Hematopoietic multipotent progenitor cell treated with erythropoietin and hydrocortisone succinate and interleukin-3 and kit ligand, for 4 days (in vitro differentiated cells): ENCODE measurements at regions not wholly inside any gene's neighbourhood (a gene's known extent, or its start where the extent isn't known, plus 50 kb on each side); places are given as distances from the start of the nearest gene placed in this dataset.

Experiments used
- DNase-seq: peaks from one replicate; pipeline ENCODE4 v3.0.0-alpha.2; 2015

DNA sequence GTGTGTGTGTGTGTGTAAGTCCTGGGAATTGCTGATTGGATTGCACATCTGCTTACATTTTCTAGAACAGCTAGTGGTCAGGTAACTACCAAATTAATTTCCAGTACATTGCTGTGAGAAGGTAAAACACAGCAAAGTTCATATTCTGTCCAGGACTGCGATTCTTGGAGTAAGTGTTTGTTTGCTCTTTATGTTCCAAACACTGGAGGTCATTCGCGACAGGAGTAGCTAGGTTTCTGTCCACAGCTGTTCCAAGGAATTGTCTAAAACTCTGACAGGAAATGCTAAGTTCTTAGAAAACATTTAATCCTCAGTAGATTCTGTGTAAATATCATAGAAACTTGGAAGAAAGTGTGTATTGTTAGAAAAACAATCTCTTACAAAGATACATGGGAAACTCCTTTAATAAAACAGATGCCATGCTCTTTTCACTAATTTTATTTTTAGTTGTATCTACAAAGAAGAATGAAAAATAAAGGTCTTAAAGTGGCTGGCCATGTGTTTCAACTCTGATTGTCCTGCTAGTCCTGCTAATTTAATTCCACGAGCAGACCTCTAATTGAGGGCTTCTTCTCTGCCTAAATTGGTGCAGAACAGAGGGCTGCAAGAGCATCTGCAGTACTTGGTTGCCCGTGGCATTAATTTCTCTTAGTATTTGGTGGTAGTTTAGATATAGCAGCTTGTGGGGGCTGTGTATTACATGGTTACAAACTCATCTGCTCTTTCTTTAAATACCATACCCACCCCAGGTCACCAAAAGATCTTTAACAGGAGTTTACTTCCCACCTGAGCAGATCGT is 464.5 kb downstream of the RASEF start:
- no peak for DNase-seq

DNA sequence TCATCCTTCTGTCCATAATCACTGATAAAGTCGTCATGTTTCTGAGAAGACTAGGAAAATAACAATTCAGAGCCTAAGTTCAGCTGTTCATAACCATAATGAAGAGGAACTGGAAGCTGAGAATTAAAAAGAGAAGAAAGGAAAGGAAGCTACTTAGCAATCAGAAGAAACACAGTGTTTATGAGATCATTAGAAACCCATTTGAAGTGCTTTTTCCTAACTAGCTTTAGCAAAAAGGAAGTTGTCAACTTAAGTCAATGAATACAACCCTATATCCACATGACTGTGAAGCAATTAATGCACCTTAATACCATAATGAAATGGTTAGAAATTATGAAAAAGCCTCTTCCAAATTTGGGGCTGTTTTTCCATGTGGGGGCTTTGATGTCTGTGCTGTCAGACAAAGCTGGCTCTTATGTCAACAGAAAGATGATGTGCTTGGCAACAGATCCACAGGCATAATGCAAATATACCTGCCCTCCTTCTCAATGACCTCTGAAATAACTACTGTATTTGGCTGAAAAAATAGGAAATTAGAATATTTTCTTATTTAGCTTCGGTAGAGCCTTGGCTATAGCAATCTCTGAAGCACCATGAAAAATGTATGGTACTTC is 463.5 kb downstream of the RASEF start:
- DNase-seq = no peak

DNA sequence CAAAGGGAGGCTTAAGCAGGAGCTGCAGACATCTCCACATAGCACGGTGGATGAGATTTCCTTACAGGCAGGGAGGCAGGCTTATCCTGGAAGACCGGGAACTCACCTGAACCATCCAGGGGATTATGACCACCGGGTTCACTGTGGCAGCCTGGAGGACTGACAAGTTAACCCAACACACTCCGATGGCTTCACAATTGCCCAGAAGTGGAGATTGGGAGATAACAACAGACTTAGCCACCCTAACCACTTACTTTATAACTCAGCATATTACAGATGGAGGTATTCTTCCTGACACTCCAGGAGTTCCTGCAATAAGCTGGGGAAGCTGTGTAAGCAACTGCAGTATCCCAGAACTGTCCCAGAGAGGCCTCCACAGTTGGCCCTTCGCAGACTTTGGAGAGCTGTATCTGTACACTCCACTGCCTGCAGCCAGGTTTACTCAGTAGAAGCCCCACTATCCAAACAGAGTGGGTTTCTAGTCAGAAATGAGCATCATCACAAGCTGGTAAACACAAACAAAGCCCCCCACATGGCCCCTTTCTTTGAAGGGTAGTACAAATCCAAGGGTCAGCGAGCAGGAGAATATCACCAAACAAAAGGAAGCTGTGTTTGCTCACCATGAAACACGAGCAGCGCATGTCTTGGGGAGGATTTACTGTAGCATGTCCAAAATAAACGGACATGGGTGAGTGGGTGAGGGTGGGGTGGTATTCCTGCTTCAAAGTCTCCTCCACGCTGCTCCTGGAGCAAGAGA is 462.2 kb downstream of the RASEF start:
- no peak for DNase-seq

DNA sequence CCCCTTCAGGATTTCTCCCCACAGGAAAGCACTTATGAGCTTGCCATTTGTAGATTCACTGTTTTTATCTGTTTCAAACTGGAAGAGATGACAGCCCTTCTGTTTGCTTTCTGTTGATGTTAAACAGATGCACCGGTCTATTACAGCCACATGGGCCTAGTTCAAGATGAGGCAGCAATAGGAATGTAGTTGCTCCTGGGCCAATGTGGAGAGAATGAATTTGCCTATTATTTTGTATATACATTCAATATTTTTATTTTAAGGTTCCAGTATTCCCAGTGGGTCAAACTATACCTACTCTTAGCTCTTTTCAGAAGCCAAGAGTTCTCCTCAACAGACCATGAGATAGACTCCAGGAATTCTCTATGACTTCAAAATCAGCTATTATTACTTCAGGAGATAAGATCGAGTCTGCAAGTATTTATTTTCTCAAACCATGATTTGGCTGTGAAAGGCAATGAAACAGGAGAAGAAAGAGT is 461.6 kb downstream of the RASEF start:
- DNase-seq = no peak

DNA sequence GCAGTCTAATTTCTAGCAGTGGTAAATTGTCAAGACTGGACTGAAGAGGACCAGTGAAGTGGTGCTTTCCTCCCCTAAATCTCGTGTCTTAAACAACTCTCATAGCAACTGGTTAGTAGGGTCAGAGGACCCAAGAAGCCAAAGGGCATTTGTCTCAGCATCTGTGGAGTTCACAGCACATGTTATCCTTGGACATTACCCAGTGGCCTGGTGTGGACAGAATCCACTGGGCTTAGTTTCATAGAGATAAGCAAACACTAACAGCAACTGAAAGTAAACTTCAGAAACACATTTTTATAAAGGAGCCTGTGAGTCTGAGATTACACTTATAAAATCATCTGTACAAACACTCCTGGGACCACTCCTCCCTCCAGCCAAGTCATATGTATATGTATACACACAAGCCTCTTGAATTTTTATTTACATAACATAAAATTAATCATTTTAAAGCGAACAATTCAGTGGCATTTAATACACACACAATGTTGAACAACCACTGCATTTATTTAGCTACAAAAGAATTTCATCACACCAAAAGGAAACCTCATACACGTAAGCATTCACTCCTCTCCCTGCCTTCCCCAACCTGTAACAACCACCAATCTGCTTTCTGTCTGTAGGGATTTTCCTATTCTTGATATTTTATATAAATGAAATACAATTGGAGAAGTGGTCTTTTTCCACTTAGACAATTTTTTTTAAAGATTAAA is 457.8 kb downstream of the RASEF start:
- no peak for DNase-seq

DNA sequence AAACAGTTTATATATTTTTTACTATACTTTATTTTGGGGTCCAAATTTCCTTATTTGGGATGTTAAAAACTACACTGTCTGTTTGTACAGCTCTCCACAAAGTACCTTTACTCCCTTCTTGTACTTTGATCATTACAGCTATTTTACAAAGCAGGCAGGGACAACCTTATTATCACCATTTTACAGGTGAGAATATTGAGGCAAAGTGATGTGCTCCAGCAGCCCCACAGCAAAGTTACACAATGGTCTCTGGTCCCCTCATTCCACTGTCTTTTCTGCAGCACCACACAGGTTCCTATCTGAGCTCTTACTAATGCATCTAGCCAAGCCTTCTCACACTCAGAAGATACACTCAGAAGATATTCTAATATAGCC is 457.3 kb downstream of the RASEF start:
- no peak for DNase-seq

DNA sequence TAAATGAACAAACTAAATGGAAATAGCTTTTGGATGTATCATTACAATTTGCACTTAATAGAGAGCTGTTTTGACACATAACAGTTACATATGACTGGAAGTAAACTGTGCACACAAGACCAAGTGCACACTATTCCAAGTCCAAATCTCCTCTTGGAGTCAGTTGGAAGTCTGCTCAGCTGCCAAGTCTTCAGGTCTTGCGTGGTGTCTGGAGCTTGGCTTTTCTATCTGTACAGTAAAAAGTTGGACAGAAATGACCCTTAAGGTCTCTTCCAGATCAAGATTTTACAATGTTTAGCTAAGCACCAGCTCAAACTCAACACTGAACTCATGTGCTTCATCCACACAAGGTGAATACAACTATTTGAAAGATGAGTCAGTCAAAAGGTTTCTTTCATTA is 456.9 kb downstream of the RASEF start:
- no peak for DNase-seq

DNA sequence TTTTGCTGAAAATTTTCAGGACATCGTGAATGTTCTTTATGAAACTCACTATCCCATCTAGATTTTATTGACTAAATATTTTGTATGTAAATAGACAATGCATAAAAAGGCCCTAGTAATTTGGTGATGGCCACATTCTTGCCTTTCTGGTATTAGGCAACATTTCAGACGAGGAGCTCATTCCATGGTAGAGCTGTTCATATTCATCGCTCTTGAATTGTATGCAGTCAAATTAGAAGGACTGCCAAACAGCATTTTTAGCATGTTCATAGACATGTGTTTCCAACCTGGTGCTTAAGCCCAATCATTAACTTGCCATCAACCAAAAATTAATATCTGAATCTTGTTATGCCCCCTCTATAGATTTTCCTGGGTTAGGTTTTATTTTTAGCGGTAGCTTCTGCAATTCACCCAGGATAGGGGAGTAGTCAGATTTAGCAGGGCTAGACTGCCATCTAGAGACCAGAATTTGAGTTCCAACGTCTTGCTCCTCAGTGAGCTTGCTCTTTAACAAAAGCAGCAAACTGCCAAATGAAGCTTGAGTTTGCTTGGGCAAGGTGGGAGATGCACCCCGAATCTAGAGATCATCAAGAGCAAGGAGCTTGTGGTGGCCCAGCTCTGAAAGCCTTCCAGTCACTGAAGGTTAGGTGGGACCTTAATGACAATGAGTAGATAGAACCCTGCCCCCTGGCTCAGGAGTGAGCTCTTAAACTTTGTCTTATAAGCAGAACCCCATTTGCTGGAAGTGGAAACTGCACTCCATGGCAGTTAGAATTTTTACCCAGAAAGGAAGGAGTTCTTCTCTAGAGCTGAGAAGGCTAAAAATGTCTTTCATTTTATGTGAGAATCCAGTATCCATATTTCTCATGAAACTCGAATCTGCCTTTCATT is 456.2 kb downstream of the RASEF start:
- peak; percentile 64 for DNase-seq

DNA sequence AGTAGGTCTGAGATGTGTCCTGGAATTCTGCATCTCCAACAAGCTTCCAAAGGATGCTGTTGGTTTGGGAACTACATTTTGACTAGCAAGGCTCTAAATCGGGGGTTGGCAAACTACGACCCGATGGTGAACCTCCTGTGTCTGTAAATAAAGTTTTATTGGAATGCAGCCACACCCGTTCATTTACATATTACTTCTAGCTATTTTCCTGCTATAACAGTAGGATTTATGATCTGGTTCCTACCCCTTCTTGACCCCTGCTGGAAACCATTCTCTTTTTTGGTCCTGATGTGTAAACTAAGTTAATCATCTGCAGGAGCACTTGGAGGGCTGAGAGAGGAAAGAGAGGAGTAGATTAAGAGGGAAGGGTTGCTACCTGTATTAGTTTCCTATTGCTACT is 454.5 kb downstream of the RASEF start:
- DNase-seq = no peak

DNA sequence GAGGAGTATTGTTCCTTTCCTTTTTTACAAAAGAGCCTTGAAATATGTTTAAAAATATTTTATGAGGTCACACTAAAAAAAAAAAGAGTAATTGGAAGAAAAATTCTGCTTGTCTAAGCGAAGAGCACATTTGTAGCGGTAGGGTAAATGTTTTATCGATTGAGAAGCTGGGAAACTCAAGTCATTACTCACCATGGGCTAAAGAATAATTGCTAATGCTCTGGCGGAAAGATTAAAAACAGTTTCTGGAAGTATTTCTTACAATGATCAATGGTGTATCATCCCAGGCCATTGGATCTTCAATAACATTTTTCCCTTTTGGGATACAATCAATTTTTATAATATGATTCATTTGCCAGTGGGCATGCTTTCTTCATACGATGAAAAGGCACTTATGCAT is 450.0 kb downstream of the RASEF start:
- no peak for DNase-seq

DNA sequence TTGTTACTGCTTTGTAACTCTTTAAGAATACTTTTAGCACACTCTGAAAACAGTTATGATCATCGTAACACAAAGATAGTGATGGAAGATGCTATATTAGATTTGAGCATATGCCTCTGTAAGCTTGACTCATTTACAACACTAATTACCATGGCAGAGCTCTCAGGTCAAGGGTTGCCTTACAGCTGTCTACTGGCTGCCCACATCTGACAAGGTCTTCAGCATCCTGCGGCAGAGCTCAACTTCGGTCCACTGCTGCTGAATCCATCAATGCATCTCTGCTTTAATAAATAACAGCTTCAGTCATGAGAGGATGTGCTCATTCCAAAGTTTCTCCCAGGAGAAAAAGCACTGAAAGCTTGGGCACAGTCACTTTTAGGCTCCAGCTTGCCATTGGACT is 449.4 kb downstream of the RASEF start:
- no peak for DNase-seq

DNA sequence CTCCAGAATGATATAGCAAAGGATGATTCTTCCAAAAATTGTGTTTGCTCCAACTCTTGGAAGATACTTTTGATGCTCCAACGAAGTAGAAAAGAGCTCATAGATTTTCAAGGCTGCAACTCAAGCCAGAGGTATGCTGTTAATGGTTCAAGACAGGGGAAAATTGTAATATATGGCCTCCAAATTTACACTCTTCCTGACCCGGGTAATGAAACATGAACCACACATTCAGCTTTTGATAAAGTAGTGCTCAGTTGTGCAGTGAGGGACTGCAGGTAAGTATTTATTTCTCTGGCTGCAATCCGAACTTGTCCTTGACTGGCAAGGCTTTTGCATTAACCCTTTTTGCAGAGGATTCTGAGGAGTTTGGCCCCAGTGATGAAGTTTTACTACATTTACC is 446.4 kb downstream of the RASEF start:
- no peak for DNase-seq

DNA sequence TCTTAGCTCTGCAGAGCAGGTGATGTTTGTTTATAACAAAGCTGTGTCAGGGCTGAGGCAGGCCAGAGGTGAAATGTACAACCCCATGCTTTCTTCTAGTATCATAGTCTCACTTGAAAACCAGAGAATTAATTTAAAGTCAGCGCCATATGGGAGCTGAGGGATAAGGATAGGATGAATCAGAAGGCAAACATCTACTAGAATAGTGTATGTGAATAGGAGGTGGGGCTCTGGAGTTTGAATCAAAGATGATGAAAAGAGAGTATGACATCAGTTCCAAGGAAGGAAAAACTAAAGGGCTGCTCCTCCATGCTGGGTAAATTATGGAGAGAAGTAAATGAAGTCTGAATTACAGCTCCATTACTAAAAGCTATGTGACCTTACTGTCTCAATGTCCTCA is 441.5 kb downstream of the RASEF start:
- DNase-seq = no peak

DNA sequence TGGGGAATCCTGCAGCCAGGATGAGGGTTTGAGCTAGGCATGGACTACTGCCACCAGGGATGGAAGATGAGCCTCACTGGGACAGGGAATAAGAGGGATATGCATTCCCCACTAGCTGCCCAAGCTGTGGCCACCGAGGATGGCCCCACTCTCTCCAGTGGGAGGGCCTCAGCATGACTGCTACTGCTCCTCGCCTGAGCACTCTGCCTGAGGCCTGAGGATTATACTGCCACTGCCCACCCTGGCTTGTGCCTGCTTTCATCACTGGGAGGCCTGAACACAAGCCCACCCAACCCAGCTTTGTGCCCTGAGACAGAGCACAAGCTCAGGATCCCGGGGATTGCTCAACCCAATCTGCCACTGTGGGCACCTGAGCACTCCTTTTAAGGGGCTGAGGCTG is 425.6 kb downstream of the RASEF start:
- no peak for DNase-seq

DNA sequence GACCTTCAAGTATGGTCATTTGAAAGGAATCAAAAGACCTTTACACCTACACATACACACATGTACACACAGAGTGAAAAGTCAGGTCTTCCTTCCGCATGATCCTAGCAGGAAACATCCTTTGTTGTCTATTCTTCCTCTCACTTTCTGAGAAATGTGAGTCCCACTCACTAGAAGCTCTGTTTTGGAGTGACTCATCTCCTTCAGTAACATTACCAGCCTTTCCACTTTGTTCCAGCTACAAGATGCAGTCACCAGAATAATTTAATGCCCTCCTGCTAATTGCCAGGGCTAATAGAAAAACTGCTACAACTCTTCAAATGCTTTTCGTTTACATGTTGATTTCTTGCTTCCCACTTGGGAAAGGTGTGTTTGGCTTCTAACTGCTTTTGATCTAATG is 417.3 kb downstream of the RASEF start:
- DNase-seq = no peak

DNA sequence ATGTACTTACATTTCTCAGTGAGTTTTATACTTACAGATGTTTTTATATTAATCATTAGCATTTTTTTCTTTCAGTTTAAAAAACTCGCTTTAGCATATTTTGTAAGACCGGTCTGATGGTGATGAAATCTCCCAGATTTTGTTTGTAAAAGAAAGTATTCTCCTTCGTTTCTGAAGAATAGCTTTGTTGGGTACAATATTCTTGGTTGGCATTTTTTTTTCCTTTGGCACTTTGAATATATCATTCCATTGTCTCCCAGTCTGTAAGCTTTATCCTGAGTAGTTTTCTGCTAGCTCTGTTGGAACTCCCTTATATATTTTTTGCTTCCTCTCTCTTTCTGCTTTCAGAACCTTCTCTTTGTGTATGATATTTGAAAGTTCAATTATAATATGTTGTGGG is 412.6 kb downstream of the RASEF start:
- DNase-seq = no peak

DNA sequence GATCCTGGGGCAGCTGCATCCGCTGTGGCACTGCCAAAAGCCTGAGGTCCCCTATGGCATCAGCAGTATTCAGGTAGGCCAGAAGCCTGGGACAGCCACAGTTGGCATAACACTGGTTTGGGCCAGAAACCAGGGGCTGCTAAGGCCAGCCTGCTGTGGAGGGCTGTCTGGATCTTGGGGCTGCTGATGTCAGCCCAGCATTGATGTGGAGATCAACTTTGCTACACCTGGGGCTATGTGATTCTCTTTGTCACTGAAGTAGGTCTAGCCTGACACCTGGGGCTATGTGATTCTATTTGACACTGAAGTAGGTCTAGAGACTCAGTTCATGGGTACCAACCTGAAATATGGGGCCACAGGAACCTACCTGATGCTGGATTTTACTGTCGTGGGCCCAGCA is 411.5 kb downstream of the RASEF start:
- DNase-seq = no peak

DNA sequence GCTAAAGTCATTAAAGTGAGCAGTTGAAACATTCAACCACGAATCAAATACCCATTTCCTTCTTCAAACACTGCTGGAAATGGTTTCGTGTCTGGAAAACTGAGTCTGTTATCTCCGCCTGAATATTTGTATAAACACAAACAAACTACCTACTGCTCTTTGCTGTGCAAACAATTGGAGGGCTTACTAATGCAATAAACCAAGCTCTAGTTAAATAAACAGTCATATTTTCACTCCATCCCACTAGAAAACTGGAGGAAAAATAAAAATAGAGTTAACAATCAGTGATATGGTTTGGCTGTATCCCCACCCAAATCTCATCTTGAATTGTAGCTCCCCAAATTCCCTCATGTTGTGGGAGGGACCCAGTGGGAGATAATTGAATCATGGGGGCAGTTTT is 397.6 kb downstream of the RASEF start:
- no peak for DNase-seq

DNA sequence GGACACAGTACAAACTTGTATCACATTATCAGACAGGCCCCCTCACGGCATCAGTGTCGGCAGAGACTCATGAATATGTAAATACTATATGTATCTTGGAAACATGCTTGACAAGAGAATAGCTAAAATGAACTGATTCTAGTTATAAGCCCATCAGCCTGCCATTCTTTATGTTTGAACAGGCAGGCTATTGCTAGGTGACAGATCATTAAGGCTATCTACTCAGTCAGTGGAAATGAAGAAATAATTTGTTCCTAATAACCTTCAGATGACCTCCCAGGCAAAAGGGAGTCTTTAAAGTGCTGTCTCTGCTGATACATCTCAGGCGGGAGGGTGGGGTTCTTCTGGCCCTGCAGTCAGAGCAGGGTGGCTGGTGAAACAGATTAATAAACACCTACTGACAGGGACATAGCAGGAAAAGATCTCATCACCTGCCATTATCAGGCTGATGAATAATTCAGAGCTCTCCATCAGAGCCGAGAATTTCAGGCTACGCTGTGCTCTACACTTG is 394.2 kb downstream of the RASEF start:
- no peak for DNase-seq

DNA sequence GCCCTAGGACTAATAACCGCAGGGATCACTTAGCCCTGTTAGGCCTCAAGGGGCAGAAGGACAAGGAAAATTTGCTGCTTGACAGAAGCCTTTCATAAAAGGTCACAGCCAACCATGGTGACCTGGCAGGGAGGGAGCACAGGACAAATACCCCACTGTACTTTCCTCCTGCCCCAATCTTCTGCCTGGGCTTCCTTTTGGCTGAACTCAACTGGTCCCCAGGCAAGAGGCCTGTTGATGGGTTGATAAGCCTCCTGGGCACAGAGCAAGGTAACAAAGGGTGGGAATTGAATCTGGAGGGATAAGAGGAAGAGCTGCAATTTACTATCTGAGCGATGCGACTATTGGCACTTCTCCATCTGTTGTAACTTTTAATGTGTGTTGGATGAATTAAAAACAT is 392.9 kb downstream of the RASEF start:
- DNase-seq = no peak

DNA sequence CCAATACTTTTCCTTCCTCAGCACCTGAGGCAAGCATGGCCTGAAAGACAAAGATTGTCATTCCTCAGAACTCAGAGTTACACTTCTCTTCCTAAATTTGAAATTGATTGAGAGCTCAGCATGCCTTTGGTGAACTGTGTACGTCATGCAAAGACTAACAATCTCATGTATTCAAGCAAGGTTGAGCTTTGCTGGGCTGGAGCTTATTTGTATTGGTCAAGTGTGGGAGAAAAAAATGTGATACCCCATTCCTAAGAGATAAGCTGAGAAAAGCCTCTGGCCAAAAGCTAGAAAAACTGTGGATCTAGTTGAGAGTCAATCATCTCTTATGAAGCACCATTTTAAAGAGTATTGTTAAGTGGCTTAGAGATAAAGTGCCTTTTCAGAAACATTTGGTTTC is 392.2 kb downstream of the RASEF start:
- DNase-seq = no peak

DNA sequence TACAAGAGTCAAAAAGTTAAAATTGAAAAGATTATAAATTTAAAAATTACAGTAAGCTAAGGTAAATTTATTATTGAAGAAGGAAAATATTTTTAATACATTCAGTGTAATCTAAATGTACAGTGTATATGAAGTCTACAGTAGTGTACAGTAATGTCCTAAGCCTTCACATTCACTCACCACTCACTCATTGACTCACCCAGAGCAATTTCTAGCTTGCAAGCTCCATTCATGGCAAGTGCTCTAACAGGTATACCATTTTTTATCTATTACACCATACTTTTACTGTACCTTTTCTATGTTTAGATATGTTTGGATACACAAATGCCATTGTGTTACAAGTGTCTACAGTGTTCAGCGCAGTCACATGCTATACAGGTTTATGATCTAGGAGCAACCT is 389.7 kb downstream of the RASEF start:
- no peak for DNase-seq
